ENCODE measurements at regions not wholly inside any gene's neighbourhood (a gene's known extent, or its start where the extent isn't known, plus 50 kb on each side); places are given as distances from the start of the nearest gene placed in this dataset.

DNA sequence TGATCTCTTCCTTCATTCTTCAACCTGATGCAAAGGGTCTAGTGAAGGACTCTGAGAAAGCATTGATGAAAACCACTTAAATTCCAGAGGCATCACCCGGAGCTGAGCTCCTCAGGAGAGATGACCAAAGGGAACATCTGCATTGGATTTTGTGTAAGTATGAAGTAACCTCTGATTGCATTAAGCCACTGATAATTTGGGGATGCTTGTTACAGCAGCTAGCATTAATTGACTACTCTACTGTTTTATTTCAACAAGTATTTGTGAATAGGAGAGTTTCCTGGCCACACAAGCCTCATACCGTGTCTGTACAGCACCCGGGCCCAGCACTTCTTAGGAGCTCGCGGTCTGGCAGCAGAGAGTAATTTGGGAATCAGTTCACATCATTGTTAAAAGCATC, 250.7 kb upstream of the POU3F1 start:
- in situ Hi-C loops (cut with HindIII; ENCODE audit: low sequenced_read_pairs) = no loop called here
- no peak for DNase-seq (ENCODE audit: low spot score)

DNA sequence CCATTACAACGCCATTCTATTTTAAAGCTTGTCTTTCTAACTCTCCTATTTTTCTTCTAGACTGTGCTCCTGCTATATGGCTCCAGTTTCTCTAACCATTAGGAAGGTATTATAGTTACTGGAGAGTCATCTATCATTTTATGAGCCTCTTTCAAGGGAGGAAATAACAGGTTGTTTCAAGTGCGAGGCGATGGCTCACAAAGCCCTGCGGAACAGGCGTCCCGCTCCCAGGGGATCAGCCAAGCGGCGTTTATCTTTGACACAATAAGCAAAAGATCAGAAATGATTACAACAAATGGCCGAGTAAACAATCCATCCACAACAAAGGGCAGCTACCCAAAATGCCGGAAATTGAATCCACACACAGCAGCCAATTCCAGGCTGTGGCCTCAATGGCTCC, 249.5 kb upstream of the POU3F1 start:
- no peak for DNase-seq (ENCODE audit: low spot score)
- in situ Hi-C loops (cut with HindIII; ENCODE audit: low sequenced_read_pairs) = no loop called here

GRCh38 chr1:38293567-38293966, 247.0 kb upstream of the POU3F1 start:
- DNase-seq (ENCODE audit: low spot score) = no peak
- in situ Hi-C loops (cut with HindIII; ENCODE audit: low sequenced_read_pairs) = no loop called here

DNA sequence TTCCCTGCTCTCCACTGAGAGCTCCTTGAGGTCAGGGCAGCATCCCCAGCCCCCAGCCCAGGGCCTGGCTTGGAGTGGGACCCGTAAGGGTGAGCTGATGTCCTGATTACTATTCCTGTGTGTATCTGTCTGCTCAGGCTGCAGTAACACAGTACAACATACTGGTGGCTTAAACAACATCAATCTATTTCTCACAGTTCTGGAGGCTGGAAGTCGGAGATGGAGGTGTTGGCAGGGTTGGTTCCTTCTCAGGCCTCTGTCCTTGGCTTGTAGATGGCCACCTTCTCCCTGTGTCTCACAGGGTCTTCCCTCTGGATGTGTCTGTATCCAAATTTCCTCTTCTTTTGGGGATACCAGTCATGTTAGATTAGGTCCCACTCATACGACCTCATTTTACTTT, 246.4 kb upstream of the POU3F1 start:
- no peak for DNase-seq (ENCODE audit: low spot score)
- in situ Hi-C loops (cut with HindIII; ENCODE audit: low sequenced_read_pairs) = no loop called here

DNA sequence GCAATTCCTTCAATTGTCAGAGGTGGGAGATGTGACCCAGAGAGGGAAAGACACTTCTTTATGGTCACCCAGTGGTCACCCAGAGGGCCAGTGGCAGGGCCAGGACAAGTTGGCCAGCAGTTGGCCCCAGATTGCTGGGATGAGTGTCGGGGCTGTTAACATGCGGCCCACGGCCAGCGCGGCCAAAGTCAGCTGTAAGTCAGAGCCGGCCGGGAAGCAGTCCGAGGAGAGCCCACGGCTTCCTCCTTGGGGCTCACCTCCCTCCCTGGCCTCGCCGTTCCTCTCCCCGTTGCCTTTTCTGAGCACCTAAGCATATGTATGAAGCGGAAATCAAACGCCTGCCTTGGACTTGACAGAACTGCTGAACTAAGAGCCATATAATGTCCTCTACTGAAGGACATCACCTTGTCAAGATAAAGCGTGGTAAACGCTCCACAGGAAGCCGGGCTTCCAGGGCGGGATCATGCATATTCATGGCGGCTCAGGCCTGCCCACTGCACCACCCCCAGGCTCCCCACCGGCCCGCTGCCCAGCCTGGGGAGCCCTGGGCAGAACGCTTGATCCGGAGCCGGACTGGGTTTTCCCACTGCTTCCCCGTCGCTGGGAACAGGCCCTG, 245.4 kb upstream of the POU3F1 start:
- in situ Hi-C loops (cut with HindIII; ENCODE audit: low sequenced_read_pairs) = no loop called here
- DNase-seq (ENCODE audit: low spot score) = peak; percentile 9

- no peak for DNase-seq (ENCODE audit: low spot score)
- in situ Hi-C loops (cut with HindIII; ENCODE audit: low sequenced_read_pairs) = no loop called here
These were observed 244.7 kb upstream of the POU3F1 start for GRCh38 chr1:38291336-38291735.

- no peak for DNase-seq (ENCODE audit: low spot score)
- in situ Hi-C loops (cut with HindIII; ENCODE audit: low sequenced_read_pairs) = no loop called here
These were observed 242.4 kb upstream of the POU3F1 start for GRCh38 chr1:38289034-38289433.

GRCh38 chr1:38287547-38287946, 241.0 kb upstream of the POU3F1 start:
- no peak for DNase-seq (ENCODE audit: low spot score)

DNA sequence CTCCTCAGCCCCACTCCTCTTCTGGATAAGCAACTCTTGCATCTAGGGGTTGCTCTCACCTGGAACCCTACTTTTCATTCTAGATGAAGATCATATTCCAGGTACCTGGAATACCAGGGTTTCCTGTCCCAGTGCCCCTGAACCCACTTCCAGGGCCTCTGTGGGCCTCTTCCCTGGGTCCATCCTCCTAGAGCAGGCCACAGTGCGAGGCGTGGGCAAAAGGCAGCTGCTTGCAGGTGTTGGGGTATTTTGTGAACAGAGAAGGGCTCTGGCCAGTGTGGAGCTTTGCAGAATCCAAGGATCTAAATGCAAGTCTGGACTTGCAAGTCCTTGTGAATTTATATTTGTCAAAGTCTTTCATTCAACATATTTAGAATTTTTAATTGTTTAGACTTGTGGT, 240.4 kb upstream of the POU3F1 start:
- in situ Hi-C loops (cut with HindIII; ENCODE audit: low sequenced_read_pairs) = no loop called here
- no peak for DNase-seq (ENCODE audit: low spot score)

More at GRCh38 chr1:38287547-38287946, 241.0 kb upstream of the POU3F1 start:
- in situ Hi-C loops (cut with HindIII; ENCODE audit: low sequenced_read_pairs) = no loop called here

DNA sequence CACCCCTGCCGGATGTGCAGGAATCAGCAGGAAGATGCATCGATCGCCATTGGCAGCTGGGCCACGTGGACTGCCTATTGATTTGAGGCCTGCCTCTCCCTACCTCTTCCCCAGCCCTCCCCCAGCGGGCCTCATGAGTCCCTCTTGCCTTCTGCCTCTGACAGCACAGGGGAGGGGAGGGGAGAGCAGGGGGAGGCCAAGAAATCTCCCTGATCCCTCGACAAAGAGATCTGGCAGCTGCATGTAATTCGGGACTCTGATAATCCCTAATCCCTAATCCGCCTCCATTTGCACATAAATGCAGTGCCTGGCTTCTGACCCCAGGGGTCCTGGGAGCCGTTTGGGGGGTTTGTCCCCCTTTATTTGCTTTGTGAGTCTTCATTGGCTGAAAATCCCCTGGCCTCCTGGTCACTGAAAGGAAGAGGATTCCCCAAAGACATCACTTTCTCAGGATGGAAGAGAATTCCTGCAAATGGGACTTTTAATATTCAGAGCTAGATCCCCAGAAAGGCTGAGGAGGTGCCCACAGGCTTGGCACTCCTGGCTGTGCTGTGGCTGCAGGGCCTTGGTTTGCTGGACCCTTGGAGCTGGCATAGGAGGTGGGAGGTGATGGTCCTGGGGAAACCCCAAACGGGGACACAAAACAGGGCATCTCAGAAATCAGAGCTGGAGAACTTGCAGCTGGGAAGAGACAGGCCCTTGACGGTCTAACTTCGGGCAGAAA, 239.4 kb upstream of the POU3F1 start:
- in situ Hi-C loops (cut with HindIII; ENCODE audit: low sequenced_read_pairs) = no loop called here
- no peak for DNase-seq (ENCODE audit: low spot score)

- no peak for DNase-seq (ENCODE audit: low spot score)
- in situ Hi-C loops (cut with HindIII; ENCODE audit: low sequenced_read_pairs) = no loop called here
These were observed 238.4 kb upstream of the POU3F1 start for GRCh38 chr1:38284953-38285352.

GRCh38 chr1:38283696-38284470, 237.3 kb upstream of the POU3F1 start:
- no peak for DNase-seq (ENCODE audit: low spot score)
- in situ Hi-C loops (cut with HindIII; ENCODE audit: low sequenced_read_pairs) = no loop called here

- in situ Hi-C loops (cut with HindIII; ENCODE audit: low sequenced_read_pairs) = no loop called here
- no peak for DNase-seq (ENCODE audit: low spot score)
These were observed 232.6 kb upstream of the POU3F1 start for GRCh38 chr1:38279148-38279547.

- in situ Hi-C loops (cut with HindIII; ENCODE audit: low sequenced_read_pairs) = no loop called here
- no peak for DNase-seq (ENCODE audit: low spot score)
These were observed 231.1 kb upstream of the POU3F1 start for GRCh38 chr1:38277646-38278045.

DNA sequence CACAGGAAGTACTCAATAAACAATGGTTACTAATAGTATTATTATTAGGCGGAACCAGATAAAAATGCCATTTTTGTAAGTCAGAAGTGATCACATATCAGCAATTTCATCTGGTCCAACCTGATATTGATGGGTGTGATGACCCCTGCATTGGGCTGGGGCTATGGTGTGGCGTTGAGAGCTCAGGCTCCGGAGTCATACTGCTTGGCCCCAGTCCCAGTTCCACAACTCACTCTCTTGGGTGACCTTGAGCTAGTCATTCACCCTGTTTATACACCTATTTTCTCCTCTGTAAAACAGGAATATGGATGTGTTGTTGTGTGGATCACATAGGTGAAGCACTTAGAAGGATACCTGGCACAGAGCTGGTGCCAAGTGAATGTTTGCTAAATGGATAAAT, 229.4 kb upstream of the POU3F1 start:
- DNase-seq (ENCODE audit: low spot score) = no peak
- in situ Hi-C loops (cut with HindIII; ENCODE audit: low sequenced_read_pairs) = no loop called here

GRCh38 chr1:38274974-38275373, 228.4 kb upstream of the POU3F1 start:
- peak; percentile 9 for DNase-seq (ENCODE audit: low spot score)
- in situ Hi-C loops (cut with HindIII; ENCODE audit: low sequenced_read_pairs) = no loop called here

DNA sequence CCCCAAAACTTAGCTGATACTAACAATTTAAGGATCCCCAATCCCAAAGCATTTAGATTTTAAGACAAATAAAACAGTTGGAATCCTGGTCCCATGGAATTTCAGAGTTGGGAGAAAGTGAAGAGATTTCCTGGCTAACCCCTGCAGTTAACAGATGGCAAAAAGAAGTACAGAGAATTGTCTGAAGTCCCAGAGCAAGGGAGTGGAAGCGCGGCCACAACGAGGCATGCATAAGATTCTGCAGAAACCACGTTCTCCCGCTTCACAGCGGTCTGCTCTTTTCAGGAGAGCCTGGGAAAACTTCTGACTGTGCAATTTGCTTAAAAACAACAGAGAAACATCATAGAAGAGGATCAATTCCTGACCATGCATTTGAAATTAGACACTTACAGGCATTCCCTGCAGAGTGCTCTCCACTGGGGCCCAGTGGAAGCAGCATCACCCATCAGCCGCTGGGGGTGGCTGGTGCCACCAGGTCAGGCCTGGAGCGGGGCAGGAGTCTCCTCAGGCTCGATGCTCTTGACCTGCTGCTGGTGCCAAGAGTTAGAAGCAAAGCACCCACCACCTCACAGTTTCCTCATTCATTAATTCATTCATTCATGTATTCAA, 226.7 kb upstream of the POU3F1 start:
- in situ Hi-C loops (cut with HindIII; ENCODE audit: low sequenced_read_pairs) = no loop called here
- no peak for DNase-seq (ENCODE audit: low spot score)

- in situ Hi-C loops (cut with HindIII; ENCODE audit: low sequenced_read_pairs) = no loop called here
These were observed 225.9 kb upstream of the POU3F1 start for GRCh38 chr1:38272515-38272914.

DNA sequence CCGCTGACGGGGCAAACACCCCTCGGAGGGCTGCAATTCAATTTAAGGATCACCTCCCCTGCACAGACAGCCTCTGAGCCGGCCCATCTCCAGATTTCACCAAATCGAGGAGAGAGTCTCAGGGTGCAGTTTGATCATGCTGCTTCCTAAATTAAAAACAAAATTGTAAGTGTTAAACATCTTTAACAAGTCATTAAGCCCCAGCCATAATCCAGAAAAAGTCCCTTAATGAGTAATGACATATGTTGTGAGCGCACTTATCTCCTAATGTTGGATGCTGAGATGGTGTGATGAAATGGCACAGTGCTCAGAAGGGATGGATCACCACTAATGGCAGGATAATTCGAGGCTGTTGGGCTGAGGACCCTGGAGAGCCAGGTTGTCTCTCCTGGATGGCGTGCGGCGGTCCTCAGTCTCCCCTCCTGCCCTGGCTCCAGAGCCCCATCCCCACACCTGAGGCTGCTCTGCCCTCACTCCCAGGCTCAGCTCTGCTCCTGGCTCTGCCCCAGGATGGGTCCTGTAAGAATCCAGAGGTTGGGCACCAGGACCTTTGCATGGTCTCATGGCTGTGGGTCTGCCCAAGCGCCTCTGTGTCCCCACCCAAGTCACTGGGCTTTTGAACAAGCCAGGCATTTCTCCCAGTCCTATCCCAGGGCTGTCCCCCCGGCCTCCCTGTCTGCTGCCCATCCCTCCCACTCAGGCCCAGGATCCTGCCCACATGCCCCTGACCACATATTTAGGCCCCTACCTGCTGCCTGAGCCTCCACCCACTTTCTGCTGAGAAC, 224.4 kb upstream of the POU3F1 start:
- in situ Hi-C loops (cut with HindIII; ENCODE audit: low sequenced_read_pairs) = no loop called here
- DNase-seq (ENCODE audit: low spot score) = no peak

More at GRCh38 chr1:38272515-38272914, 225.9 kb upstream of the POU3F1 start:
- DNase-seq (ENCODE audit: low spot score) = no peak
